ENCODE measurements at regions not wholly inside any gene's neighbourhood (a gene's known extent, or its start where the extent isn't known, plus 50 kb on each side); places are given as distances from the start of the nearest gene placed in this dataset.
"Not testable (repeated sequence)": the region's sequence is repeated elsewhere in the genome, so short reads cannot be mapped to it uniquely, and the experiment has no call there.

GRCh38 chr12:105898271-105898670 lies 240.5 kb downstream of the NUAK1 start:
- TF ChIP-seq CTCF (IDR thresholded peaks at IDR 0.05 in 2 of 3, conservative IDR thresholded peaks at IDR 0.05 in 1 of 3; ENCODE audit: borderline replicate concordance in 1 of 3, insufficient read depth in 1 of 3, low read depth in 2 of 3, low read length in 2 of 3); TCF7L2 (IDR thresholded peaks at IDR 0.05; ENCODE audit: borderline replicate concordance, extremely low read depth, insufficient read depth, insufficient read length); EZH2 (IDR thresholded peaks at IDR 0.05); POLR2A (IDR thresholded peaks at IDR 0.05; ENCODE audit: borderline replicate concordance, extremely low read depth, insufficient read depth, insufficient read length); SIN3A (IDR thresholded peaks at IDR 0.05; ENCODE audit: low read depth); EZH2phosphoT487 (IDR thresholded peaks at IDR 0.05; ENCODE audit: borderline replicate concordance); SRF (IDR thresholded peaks at IDR 0.05; ENCODE audit: low read depth); CBX3 (IDR thresholded peaks at IDR 0.05; ENCODE audit: low read depth); MAX (IDR thresholded peaks at IDR 0.05); CEBPB (IDR thresholded peaks at IDR 0.05; ENCODE audit: low read depth); ZNF274 (IDR thresholded peaks at IDR 0.05; ENCODE audit: low read depth, low read length); YY1 (IDR thresholded peaks at IDR 0.05; ENCODE audit: extremely low read depth, insufficient replicate concordance, low read depth, low read length): not testable (repeated sequence)
